NCI-H1417 treated with DMSO at 0.1 percent for 48 hours (cell line): ENCODE measurements at regions not wholly inside any gene's neighbourhood (a gene's known extent, or its start where the extent isn't known, plus 50 kb on each side); places are given as distances from the start of the nearest gene placed in this dataset.

Experiments used
- DNase-seq: peaks from one replicate; lab custom pipeline; 2025; lab: John Stamatoyannopoulos, UW

- no peak for DNase-seq
Measured at GRCh38 chr20:50286174-50286511, 95.5 kb downstream of the CEBPB start.

- DNase-seq = no peak
Measured at GRCh38 chr20:50286609-50287008, 96.0 kb downstream of the CEBPB start.

- DNase-seq = no peak
Measured at GRCh38 chr20:50287512-50287911, 96.9 kb downstream of the CEBPB start.

- no peak for DNase-seq
Measured at GRCh38 chr20:50288128-50288623, 97.5 kb downstream of the CEBPB start.

- no peak for DNase-seq
Measured at GRCh38 chr20:50289581-50289980, 99.0 kb downstream of the CEBPB start.

- DNase-seq = no peak
Measured at GRCh38 chr20:50290112-50290511, 99.5 kb downstream of the CEBPB start.

GRCh38 chr20:50290808-50291207 is 100.2 kb downstream of the CEBPB start:
- DNase-seq = no peak

GRCh38 chr20:50291254-50292078 is 100.8 kb downstream of the CEBPB start:
- no peak for DNase-seq

GRCh38 chr20:50292079-50292590 is 101.5 kb downstream of the CEBPB start:
- DNase-seq = no peak

- no peak for DNase-seq
Measured at GRCh38 chr20:50292591-50293283, 102.1 kb downstream of the CEBPB start.

GRCh38 chr20:50293284-50294139 is 102.9 kb downstream of the CEBPB start:
- no peak for DNase-seq

- no peak for DNase-seq
Measured at GRCh38 chr20:50294164-50295088, 103.8 kb downstream of the CEBPB start.

GRCh38 chr20:50295345-50295744 is 104.7 kb downstream of the CEBPB start:
- no peak for DNase-seq

GRCh38 chr20:50295762-50296449 is 105.3 kb downstream of the CEBPB start:
- no peak for DNase-seq

- no peak for DNase-seq
Measured at GRCh38 chr20:50296450-50297375, 106.1 kb downstream of the CEBPB start.

GRCh38 chr20:50297498-50298376 is 107.1 kb downstream of the CEBPB start:
- no peak for DNase-seq

- DNase-seq = no peak
Measured at GRCh38 chr20:50298554-50299324, 108.1 kb downstream of the CEBPB start.

GRCh38 chr20:50299325-50299629 is 108.6 kb downstream of the CEBPB start:
- no peak for DNase-seq
